GM12878 (cell line): ENCODE measurements at regions not wholly inside any gene's neighbourhood (a gene's known extent, or its start where the extent isn't known, plus 50 kb on each side); places are given as distances from the start of the nearest gene placed in this dataset.

Source experiments
- BRCA1 ChIP-seq: IDR thresholded peaks from 2 replicates; pipeline ENCODE4 v1.6.1; 2011; ENCODE audit warnings: low read depth, low read length, improper control_type of control experiment
- CTCF ChIP-seq, 3 experiments: IDR thresholded peaks in 2 of 3; conservative IDR thresholded peaks in 1 of 3; 2 replicates each; pipeline ENCODE4 v1.5.1; 2011; ENCODE audit warnings: low read depth in 3 of 3, low read length in 3 of 3, mild to moderate bottlenecking in 3 of 3, control low read depth in 2 of 3, moderate library complexity in 2 of 3, inconsistent platforms in 1 of 3, mixed read lengths in 1 of 3; ENCODE audit not compliant: control insufficient read depth in 2 of 3, insufficient read depth in 1 of 3; ENCODE audit errors: extremely low read depth in 1 of 3
- POLR2A ChIP-seq: IDR thresholded peaks from 2 replicates; pipeline ENCODE4 v1.6.1; 2011; ENCODE audit warnings: low read depth, mild to moderate bottlenecking, low read length
- RAD21 ChIP-seq: IDR thresholded peaks from 2 replicates; pipeline ENCODE4 v1.6.1; 2011; ENCODE audit warnings: mild to moderate bottlenecking, low read depth, low read length, moderate library complexity; ENCODE audit not compliant: insufficient read depth
- TAF1 ChIP-seq: IDR thresholded peaks from 2 replicates; pipeline ENCODE4 v1.6.1; 2011; ENCODE audit warnings: mild to moderate bottlenecking, low read depth, low read length, borderline replicate concordance
- ZBTB33 ChIP-seq: fragments of 450-650 bp; IDR thresholded peaks from 2 replicates; pipeline ENCODE4 v1.6.1; 2017; ENCODE audit warnings: mild to moderate bottlenecking

GRCh38 chr11:47904048-47904447, 55.9 kb upstream of the NUP160 start:
- TF ChIP-seq POLR2A = no peak
- no peak for TF ChIP-seq RAD21
- no peak for TF ChIP-seq ZBTB33
- no peak for TF ChIP-seq CTCF (IDR thresholded peaks at IDR 0.05 in 2 of 3, conservative IDR thresholded peaks at IDR 0.05 in 1 of 3; ENCODE audit: control insufficient read depth in 2 of 3, extremely low read depth in 1 of 3, insufficient read depth in 1 of 3, low read depth in 3 of 3, low read length in 3 of 3)
- TF ChIP-seq BRCA1 = no peak
- TF ChIP-seq TAF1 = no peak
